ENCODE measurements at regions not wholly inside any gene's neighbourhood (a gene's known extent, or its start where the extent isn't known, plus 50 kb on each side); places are given as distances from the start of the nearest gene placed in this dataset.
"Not testable (repeated sequence)": the region's sequence is repeated elsewhere in the genome, so short reads cannot be mapped to it uniquely, and the experiment has no call there.

DNA sequence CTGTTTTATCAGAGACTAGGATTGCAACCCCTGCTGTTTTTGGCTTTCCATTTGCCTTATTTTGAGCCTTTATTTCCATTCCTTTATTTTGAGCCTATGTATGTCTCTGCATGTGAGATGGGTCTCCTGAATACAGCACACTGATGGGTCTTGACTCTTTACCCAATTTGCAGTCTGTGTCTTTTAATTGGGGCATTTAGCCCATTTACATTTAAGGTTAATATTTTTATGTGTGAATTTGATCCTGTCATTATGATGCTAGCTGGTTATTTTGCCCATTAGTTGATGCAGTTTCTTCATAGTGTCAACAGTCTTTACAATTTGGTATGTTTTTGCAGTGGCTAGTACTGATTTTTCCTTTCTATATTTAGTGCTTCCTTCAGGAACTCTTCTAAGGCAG, 88.5 kb upstream of the HCCS start:
- FAIRE-seq; DNase-seq (ENCODE audit: low spot score): not testable (repeated sequence)

DNA sequence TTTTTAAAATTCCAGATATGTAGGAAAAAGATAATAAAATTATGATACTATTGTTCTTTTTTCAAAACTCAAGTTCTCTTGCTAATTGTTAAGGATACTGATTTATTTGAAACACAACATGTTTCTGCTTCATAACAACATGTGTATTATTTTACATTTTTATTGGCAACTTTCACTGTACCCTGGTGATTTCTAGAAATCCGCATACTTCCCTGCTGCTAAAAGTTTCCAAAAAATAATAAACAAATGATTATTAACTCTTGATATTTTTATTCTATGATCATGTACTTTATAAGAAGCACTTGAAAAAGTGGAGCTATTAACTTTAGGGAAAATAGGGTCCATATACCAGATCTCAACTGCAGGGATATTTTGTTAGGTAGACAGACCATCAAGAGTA, 71.2 kb upstream of the HCCS start:
- DNase-seq (ENCODE audit: low spot score): no peak
- FAIRE-seq: no peak

DNA sequence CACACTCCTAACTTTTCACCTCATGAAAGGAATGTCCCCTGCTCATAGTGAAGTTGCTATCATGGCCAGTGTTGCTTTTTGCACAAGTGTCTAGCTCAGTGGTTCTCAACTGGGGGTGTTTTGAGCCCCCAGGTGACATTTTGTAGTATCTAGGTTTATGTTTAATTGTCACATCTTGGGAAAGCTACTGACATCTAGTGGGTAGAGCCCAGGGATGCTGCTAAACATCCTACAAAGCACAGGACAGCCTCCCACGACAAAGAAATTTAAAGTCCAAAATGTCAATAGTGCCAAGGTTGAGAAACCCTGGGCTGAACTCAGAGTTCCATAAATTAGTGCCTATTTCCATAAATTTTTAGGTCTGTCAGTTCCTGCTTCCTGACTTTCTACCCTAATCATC, 70.7 kb upstream of the HCCS start:
- DNase-seq (ENCODE audit: low spot score): no peak
- no peak for FAIRE-seq

DNA sequence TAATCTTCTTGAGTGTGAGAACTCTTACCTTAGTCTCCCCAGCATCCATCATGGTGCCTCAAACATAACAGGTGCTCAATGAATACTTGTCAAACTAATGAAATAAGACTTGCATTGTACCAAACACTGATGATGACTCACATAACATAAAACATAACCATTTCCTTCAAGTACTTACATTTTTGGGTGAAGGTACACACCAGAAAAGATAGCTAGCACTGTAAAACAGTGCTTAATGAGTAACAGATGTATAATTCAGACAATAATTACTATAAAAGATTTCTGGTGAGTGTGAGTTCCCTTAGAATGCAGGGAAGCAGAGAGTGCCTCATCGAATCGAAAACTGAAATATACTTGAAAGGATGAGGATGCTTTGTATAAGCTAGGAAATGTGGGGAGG, 70.1 kb upstream of the HCCS start:
- no peak for FAIRE-seq
- no peak for DNase-seq (ENCODE audit: low spot score)

GRCh38 chrX:11050013-11050412, 61.1 kb upstream of the HCCS start:
- FAIRE-seq: no peak
- no peak for DNase-seq (ENCODE audit: low spot score)

- DNase-seq (ENCODE audit: low spot score) (no peak), FAIRE-seq (no peak)
These were observed 57.8 kb upstream of the HCCS start for GRCh38 chrX:11053351-11053750.

DNA sequence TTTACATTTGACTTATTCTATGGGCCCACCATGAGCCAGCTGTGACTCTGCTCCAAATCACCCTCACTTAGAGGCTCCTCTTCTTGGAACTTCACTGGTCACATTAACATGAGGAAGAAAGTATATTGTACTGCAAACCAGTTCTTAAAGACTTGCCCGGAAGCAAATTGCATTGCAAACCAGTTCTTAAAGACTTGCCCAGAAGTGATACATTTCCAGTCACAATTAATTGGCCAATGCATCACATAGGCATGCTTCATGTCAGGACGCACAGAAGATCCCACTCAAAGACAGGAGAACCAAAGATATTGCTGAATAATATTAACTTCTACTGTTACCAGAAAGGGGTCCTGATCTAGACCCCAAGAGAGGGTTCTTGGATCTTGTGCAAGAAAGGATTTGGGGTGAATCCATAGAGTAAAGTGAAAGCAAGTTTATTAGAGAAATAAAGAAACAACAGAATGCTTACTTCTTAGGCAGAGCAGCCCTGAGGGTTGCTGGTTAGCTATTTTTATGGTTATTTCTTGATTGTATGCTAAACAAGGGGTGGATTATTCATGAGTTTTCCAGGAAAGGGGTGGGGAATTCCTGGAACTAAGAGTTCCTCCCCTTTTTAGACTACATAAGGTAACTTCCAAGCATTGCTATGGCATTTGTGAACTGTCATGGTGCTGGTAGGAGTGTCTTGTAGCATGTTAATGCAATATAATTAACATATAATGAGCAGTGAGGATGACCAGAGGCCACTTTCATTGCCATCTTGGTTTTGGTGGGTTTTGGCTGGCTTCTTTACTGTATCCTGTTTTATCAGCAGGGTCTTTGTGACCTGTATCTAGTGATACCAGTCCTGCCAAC, 54.6 kb upstream of the HCCS start:
- no peak for FAIRE-seq
- DNase-seq (ENCODE audit: low spot score): no peak

DNA sequence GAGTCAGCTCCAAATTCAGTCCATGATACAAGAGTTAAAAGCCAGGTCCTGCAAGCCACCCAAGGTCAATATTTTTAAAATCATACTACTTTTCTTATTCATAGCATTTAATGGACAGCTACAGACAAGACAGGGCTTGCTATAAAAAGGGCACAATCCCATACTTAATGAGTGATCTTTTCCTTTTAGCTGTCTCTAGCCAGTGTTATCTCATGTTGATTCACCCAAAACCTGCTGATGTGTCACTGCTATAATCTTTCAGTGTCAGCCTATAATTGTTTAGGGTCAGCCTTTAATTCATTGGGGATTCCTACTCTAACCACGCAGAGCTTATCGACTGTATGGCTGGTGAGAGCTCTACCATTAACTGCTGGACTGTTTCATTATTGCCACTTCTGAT, 51.2 kb upstream of the HCCS start:
- DNase-seq (ENCODE audit: low spot score) (peak; percentile 61), FAIRE-seq (peak; percentile 94)

Measured in RCC 7860 (cell line).